ENCODE measurements at regions not wholly inside any gene's neighbourhood (a gene's known extent, or its start where the extent isn't known, plus 50 kb on each side); places are given as distances from the start of the nearest gene placed in this dataset.

- Histone ChIP-seq H3K27ac (ENCODE audit: low read length) (no peak overlapping the region), H3K9ac (ENCODE audit: low read depth, low read length) (no peak overlapping the region), H3K36me3 (ENCODE audit: insufficient read depth, low read length) (no peaks in the 10 kb centered on the region), H4K20me1 (ENCODE audit: insufficient read depth, low read length) (no peaks in the 10 kb centered on the region), H3K9me3 (ENCODE audit: insufficient read depth, low read length, severe bottlenecking) (no peaks in the 10 kb centered on the region), H3K4me3 (ENCODE audit: low read depth in 1 of 2, low read length in 2 of 2) (no peak overlapping the region), H2AFZ (ENCODE audit: low read depth, low read length) (no peak overlapping the region), H3K27me3 (ENCODE audit: insufficient read depth, low read length, poor library complexity) (peaks cover under 1% of the 10 kb centered on the region), H3K4me2 (ENCODE audit: insufficient read depth, low read length) (no peak overlapping the region), H3K4me1 (ENCODE audit: insufficient read depth, low read length) (no peaks in the 10 kb centered on the region), H3K79me2 (ENCODE audit: insufficient read depth, low read length) (no peaks in the 10 kb centered on the region)
- ATAC-seq (ENCODE audit: insufficient read depth, low read depth): no peak
- TF ChIP-seq EZH2 (IDR thresholded peaks at IDR 0.05; ENCODE audit: borderline replicate concordance, low read depth, low read length, severe bottlenecking): no peak
- TF ChIP-seq CTCF (IDR thresholded peaks at IDR 0.05; ENCODE audit: borderline replicate concordance, extremely low read depth, low read length, poor library complexity, severe bottlenecking): no peak
- no peak for DNase-seq
Measured at GRCh38 chr4:143017210-143017609, 167.5 kb upstream of the USP38 start.

GRCh38 chr4:143019351-143019750 is 165.4 kb upstream of the USP38 start:
- Histone ChIP-seq H3K9me3 (ENCODE audit: insufficient read depth, low read length, severe bottlenecking) (no peaks in the 10 kb centered on the region), H3K27me3 (ENCODE audit: insufficient read depth, low read length, poor library complexity) (peaks cover 3% of the 10 kb centered on the region), H3K36me3 (ENCODE audit: insufficient read depth, low read length) (no peaks in the 10 kb centered on the region), H3K27ac (ENCODE audit: low read length) (no peak overlapping the region), H3K4me1 (ENCODE audit: insufficient read depth, low read length) (no peaks in the 10 kb centered on the region), H3K4me3 (ENCODE audit: low read depth in 1 of 2, low read length in 2 of 2) (no peak overlapping the region), H3K9ac (ENCODE audit: low read depth, low read length) (no peak overlapping the region), H4K20me1 (ENCODE audit: insufficient read depth, low read length) (no peaks in the 10 kb centered on the region), H3K79me2 (ENCODE audit: insufficient read depth, low read length) (no peaks in the 10 kb centered on the region), H2AFZ (ENCODE audit: low read depth, low read length) (no peak overlapping the region), H3K4me2 (ENCODE audit: insufficient read depth, low read length) (no peak overlapping the region)
- TF ChIP-seq EZH2 (IDR thresholded peaks at IDR 0.05; ENCODE audit: borderline replicate concordance, low read depth, low read length, severe bottlenecking) (no peak), CTCF (IDR thresholded peaks at IDR 0.05; ENCODE audit: borderline replicate concordance, extremely low read depth, low read length, poor library complexity, severe bottlenecking) (no peak)
- DNase-seq (no peak), ATAC-seq (ENCODE audit: insufficient read depth, low read depth) (no peak)

- no peak overlapping the region for H3K4me2 ChIP-seq (ENCODE audit: insufficient read depth, low read length)
- H3K4me3 ChIP-seq (ENCODE audit: low read depth in 1 of 2, low read length in 2 of 2): no peak overlapping the region
- peaks cover 3% of the 10 kb centered on the region for H3K27me3 ChIP-seq (ENCODE audit: insufficient read depth, low read length, poor library complexity)
- no peak for ATAC-seq (ENCODE audit: insufficient read depth, low read depth)
- H3K79me2 ChIP-seq (ENCODE audit: insufficient read depth, low read length): no peaks in the 10 kb centered on the region
- H2AFZ ChIP-seq (ENCODE audit: low read depth, low read length): no peak overlapping the region
- no peak for DNase-seq
- no peaks in the 10 kb centered on the region for H3K4me1 ChIP-seq (ENCODE audit: insufficient read depth, low read length)
- no peaks in the 10 kb centered on the region for H3K9me3 ChIP-seq (ENCODE audit: insufficient read depth, low read length, severe bottlenecking)
- H3K9ac ChIP-seq (ENCODE audit: low read depth, low read length): no peak overlapping the region
- H3K36me3 ChIP-seq (ENCODE audit: insufficient read depth, low read length): no peaks in the 10 kb centered on the region
- no peak for TF ChIP-seq CTCF (IDR thresholded peaks at IDR 0.05; ENCODE audit: borderline replicate concordance, extremely low read depth, low read length, poor library complexity, severe bottlenecking)
- no peak for TF ChIP-seq EZH2 (IDR thresholded peaks at IDR 0.05; ENCODE audit: borderline replicate concordance, low read depth, low read length, severe bottlenecking)
- H3K27ac ChIP-seq (ENCODE audit: low read length): no peak overlapping the region
- no peaks in the 10 kb centered on the region for H4K20me1 ChIP-seq (ENCODE audit: insufficient read depth, low read length)
Measured at GRCh38 chr4:143021384-143021783, 163.3 kb upstream of the USP38 start.
